Spleen (tissue), 7 donors: ENCODE measurements at regions not wholly inside any gene's neighbourhood (a gene's known extent, or its start where the extent isn't known, plus 50 kb on each side); places are given as distances from the start of the nearest gene placed in this dataset.

ENCODE experiments used
- CTCF ChIP-seq, 11 experiments: fragments of 200-600 bp in 7 of 11; fragments of 450-650 bp in 4 of 11; sonication (generic) in 4 of 11; IDR thresholded peaks in 8 of 11; conservative IDR thresholded peaks in 3 of 11; 1 replicate in 7 of 11; 2 replicates in 4 of 11; pipeline versions ENCODE4 v1.4.0 to v1.8.0; 2016 to 2021; ENCODE audit warnings: antibody characterized with exemption in 11 of 11, inconsistent platforms in 4 of 11, mild to moderate bottlenecking in 1 of 11
- POLR2A ChIP-seq, 3 donors: fragments of 450-650 bp; IDR thresholded peaks; one replicate each; pipeline ENCODE4 v1.5.1; 2017; ENCODE audit warnings: antibody characterized with exemption in 3 of 3, mild to moderate bottlenecking in 1 of 3
- POLR2AphosphoS5 ChIP-seq, 3 donors: sonication (generic); formaldehyde crosslinking; IDR thresholded peaks; one replicate each; pipeline ENCODE4 v1.5.1; 2017; ENCODE audit warnings: antibody characterized with exemption in 3 of 3
- donor health status: DM: no; HTN: no; CAD: no; lungs with moderate emphysema.
- donor health status: DM: no; HTN: no; CAD: no.
- donor health status: DM: no; HTN: no; CAD: no.

- no peak for TF ChIP-seq CTCF (IDR thresholded peaks at IDR 0.05 in 8 of 11, conservative IDR thresholded peaks at IDR 0.05 in 3 of 11)
- no peak for TF ChIP-seq POLR2A (IDR thresholded peaks at IDR 0.05)
- TF ChIP-seq POLR2AphosphoS5 (IDR thresholded peaks at IDR 0.05) = no peak
Measured at GRCh38 chr3:30162579-30162978, 443.8 kb upstream of the TGFBR2 start.
